ENCODE measurements at regions not wholly inside any gene's neighbourhood (a gene's known extent, or its start where the extent isn't known, plus 50 kb on each side); places are given as distances from the start of the nearest gene placed in this dataset.
A peak's percentile ranks its signal among the peaks of the same experiment; 100 is the strongest.

DNA sequence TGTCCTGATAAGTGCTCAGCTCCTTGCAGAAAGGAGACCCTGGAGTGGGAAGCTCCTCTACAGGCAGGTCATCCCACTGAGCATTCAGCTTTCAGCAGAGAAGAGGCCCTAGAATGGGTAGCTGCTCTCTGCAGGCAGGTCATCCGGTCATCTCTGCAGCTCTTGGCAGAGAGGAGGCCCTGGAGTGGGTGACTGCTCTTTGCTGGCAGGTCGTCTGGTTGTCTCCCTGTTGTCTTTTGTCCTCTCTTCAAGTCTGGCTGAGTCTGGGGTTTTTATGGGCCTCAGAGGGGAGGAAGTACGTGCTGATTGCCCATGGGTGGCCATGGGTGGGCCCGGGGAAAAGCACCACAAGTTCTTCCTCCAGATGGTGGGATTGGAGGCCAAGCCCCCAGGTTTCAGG lies 250.3 kb upstream of the EDNRB start:
- Histone ChIP-seq H3K36me3 (replicated peaks; ENCODE audit: insufficient read depth, low read length) (no peaks in the 10 kb centered on the region), H4K20me1 (ENCODE audit: insufficient read depth, low read length) (no peaks in the 10 kb centered on the region), H3K9ac (ENCODE audit: low read length) (no peak overlapping the region), H2AFZ (ENCODE audit: low read length) (no peak overlapping the region), H3K4me1 (ENCODE audit: low read length) (no peaks in the 10 kb centered on the region), H3K27ac (ENCODE audit: low read length) (no peak overlapping the region), H3K27me3 (replicated peaks; ENCODE audit: insufficient read depth, low read length) (no peaks in the 10 kb centered on the region), H3K4me3 (ENCODE audit: low read length) (no peak overlapping the region), H3K9me2 (replicated peaks; ENCODE audit: insufficient read depth, low read length) (no peaks in the 10 kb centered on the region), H3K9me3 (replicated peaks; ENCODE audit: insufficient read depth, low read length) (no peaks in the 10 kb centered on the region), H3K79me2 (ENCODE audit: low read length) (no peaks in the 10 kb centered on the region), H3K4me2 (ENCODE audit: low read depth, low read length) (no peak overlapping the region), H3F3A (ENCODE audit: insufficient read depth, low read length) (no peaks in the 10 kb centered on the region)
- TF ChIP-seq, protein P1, sequence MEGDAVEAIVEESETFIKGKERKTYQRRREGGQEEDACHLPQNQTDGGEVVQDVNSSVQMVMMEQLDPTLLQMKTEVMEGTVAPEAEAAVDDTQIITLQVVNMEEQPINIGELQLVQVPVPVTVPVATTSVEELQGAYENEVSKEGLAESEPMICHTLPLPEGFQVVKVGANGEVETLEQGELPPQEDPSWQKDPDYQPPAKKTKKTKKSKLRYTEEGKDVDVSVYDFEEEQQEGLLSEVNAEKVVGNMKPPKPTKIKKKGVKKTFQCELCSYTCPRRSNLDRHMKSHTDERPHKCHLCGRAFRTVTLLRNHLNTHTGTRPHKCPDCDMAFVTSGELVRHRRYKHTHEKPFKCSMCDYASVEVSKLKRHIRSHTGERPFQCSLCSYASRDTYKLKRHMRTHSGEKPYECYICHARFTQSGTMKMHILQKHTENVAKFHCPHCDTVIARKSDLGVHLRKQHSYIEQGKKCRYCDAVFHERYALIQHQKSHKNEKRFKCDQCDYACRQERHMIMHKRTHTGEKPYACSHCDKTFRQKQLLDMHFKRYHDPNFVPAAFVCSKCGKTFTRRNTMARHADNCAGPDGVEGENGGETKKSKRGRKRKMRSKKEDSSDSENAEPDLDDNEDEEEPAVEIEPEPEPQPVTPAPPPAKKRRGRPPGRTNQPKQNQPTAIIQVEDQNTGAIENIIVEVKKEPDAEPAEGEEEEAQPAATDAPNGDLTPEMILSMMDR (IDR thresholded peaks at IDR 0.05; ENCODE audit: low read length): no peak
- TF ChIP-seq EZH2 (optimal IDR thresholded peaks at IDR 0.05; ENCODE audit: low read depth, low read length) (no peak), EZH2phosphoT487 (IDR thresholded peaks at IDR 0.05; ENCODE audit: low read length) (no peak)
- no peak for DNase-seq

DNA sequence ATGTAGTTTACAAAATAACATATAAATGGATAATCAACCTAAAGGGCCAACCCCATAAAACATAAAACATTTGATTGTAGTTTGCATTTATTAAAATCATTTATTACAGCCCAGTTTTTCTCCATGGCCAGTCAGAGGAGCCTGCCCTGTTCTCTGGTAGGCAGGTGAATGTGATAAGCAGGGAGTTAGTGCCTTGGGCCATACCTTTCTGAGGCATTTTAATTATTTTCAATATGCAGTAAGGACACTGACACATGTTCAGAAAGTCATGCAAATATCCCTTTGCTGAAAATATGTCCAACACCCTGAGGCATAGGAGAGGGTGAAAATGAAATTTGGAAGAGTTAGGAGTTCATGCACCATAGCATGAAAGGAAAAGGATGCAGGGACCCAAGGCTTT lies 242.6 kb upstream of the EDNRB start:
- Histone ChIP-seq H3K4me1 (ENCODE audit: low read length) (peaks cover 27% of the 10 kb centered on the region), H3K27ac (ENCODE audit: low read length) (peak overlapping the region; percentile 65; the same call in 1 of the 2 replicates), H3K27me3 (replicated peaks; ENCODE audit: insufficient read depth, low read length) (no peaks in the 10 kb centered on the region), H3K9me3 (replicated peaks; ENCODE audit: insufficient read depth, low read length) (no peaks in the 10 kb centered on the region), H3F3A (ENCODE audit: insufficient read depth, low read length) (peaks cover 9% of the 10 kb centered on the region), H2AFZ (ENCODE audit: low read length) (peak overlapping the region; percentile 13; the same call in 1 of the 2 replicates), H3K36me3 (replicated peaks; ENCODE audit: insufficient read depth, low read length) (no peaks in the 10 kb centered on the region), H3K79me2 (ENCODE audit: low read length) (no peaks in the 10 kb centered on the region), H3K9me2 (replicated peaks; ENCODE audit: insufficient read depth, low read length) (no peaks in the 10 kb centered on the region), H3K4me3 (ENCODE audit: low read length) (no peak overlapping the region), H3K4me2 (ENCODE audit: low read depth, low read length) (peak overlapping the region; percentile 45), H4K20me1 (ENCODE audit: insufficient read depth, low read length) (no peaks in the 10 kb centered on the region), H3K9ac (ENCODE audit: low read length) (peak overlapping the region; percentile 6; the same call in 1 of the 2 replicates)
- TF ChIP-seq, protein P1 (IDR thresholded peaks at IDR 0.05; ENCODE audit: low read length): no peak
- DNase-seq: no peak

DNA sequence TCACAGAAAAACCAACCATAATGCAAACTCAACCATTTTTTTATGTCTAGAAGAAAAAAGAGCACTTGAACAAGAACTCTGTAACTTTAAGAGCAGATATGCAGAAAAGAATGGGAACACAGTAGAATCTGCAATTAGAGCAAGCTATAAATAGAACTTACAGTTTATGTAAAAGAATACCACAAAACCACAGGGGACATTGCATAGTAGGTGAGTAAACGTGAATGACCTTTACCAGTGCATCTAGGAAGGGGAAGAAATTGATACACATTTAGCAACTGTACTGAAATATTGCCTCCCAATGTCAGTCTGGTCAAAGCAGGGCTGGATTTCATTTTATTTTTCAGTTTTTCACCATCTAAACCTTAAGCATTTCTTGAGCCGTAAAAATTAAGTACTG lies 242.2 kb upstream of the EDNRB start:
- DNase-seq: peak; percentile 85
- Histone ChIP-seq H3F3A (ENCODE audit: insufficient read depth, low read length) (peaks cover 9% of the 10 kb centered on the region), H4K20me1 (ENCODE audit: insufficient read depth, low read length) (no peaks in the 10 kb centered on the region), H3K4me2 (ENCODE audit: low read depth, low read length) (peak overlapping the region; percentile 45), H3K4me3 (ENCODE audit: low read length) (peak overlapping the region; percentile 1; the same call in 1 of the 2 replicates), H3K9me3 (replicated peaks; ENCODE audit: insufficient read depth, low read length) (no peaks in the 10 kb centered on the region), H3K9ac (ENCODE audit: low read length) (peak overlapping the region; percentile 6; the same call in 1 of the 2 replicates), H3K79me2 (ENCODE audit: low read length) (no peaks in the 10 kb centered on the region), H3K4me1 (ENCODE audit: low read length) (peaks cover 27% of the 10 kb centered on the region), H3K36me3 (replicated peaks; ENCODE audit: insufficient read depth, low read length) (no peaks in the 10 kb centered on the region), H3K9me2 (replicated peaks; ENCODE audit: insufficient read depth, low read length) (no peaks in the 10 kb centered on the region), H2AFZ (ENCODE audit: low read length) (no peak overlapping the region), H3K27ac (ENCODE audit: low read length) (peak overlapping the region; percentile 65; the same call in 1 of the 2 replicates), H3K27me3 (replicated peaks; ENCODE audit: insufficient read depth, low read length) (no peaks in the 10 kb centered on the region)
- no peak for TF ChIP-seq EZH2 (optimal IDR thresholded peaks at IDR 0.05; ENCODE audit: low read depth, low read length)
- TF ChIP-seq, protein P1 (IDR thresholded peaks at IDR 0.05; ENCODE audit: low read length): no peak
- no peak for TF ChIP-seq EZH2phosphoT487 (IDR thresholded peaks at IDR 0.05; ENCODE audit: low read length)

Data from MM.1S (cell line).